Activated naive CD8-positive, alpha-beta T cell (primary cell): ENCODE measurements at regions not wholly inside any gene's neighbourhood (a gene's known extent, or its start where the extent isn't known, plus 50 kb on each side); places are given as distances from the start of the nearest gene placed in this dataset.
"Not testable (repeated sequence)": the region's sequence is repeated elsewhere in the genome, so short reads cannot be mapped to it uniquely, and the experiment has no call there.

Experiments
- H3K27ac Mint-ChIP-seq: one replicate; pipeline ENCODE4 v1.8.0; 2021; ENCODE audit warnings: mixed read lengths
- H3K27me3 Mint-ChIP-seq: one replicate; pipeline ENCODE4 v1.8.0; 2021; ENCODE audit warnings: mixed read lengths
- H3K36me3 Mint-ChIP-seq: one replicate; pipeline ENCODE4 v1.8.0; 2021; ENCODE audit warnings: mixed read lengths
- H3K4me1 Mint-ChIP-seq: one replicate; pipeline ENCODE4 v1.8.0; 2021; ENCODE audit warnings: low read depth, mixed read lengths
- H3K4me3 Mint-ChIP-seq: one replicate; pipeline ENCODE4 v1.8.0; 2021; ENCODE audit warnings: mild to moderate bottlenecking, mixed read lengths
- H3K9me3 Mint-ChIP-seq: one replicate; pipeline ENCODE4 v1.8.0; 2021; ENCODE audit warnings: low read depth, mixed read lengths

DNA sequence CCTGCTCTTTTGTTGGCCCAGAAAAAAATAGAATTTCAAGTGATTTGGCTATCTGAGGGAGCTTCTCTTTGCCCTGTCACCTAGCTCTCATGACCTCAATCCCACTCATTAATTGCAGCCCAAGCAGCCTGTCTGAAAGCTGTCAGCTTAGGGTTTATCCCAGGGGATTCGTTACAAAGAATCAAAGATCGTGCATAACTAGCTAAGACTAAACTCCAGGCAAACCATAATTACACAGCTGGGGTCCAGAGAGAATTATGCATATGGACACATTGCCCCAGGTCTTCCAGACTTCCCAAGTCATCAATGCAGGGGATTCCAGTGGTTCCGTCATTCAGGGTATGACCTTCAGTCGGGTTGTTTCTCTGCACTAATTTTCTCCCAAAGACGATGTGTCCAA, 91.6 kb upstream of the CBLB start:
- Mint-ChIP-seq H3K27ac (no peak overlapping the region), H3K36me3 (no peaks in the 10 kb centered on the region), H3K4me3 (no peak overlapping the region), H3K27me3 (no peaks in the 10 kb centered on the region), H3K4me1 (no peaks in the 10 kb centered on the region), H3K9me3 (no peaks in the 10 kb centered on the region)

DNA sequence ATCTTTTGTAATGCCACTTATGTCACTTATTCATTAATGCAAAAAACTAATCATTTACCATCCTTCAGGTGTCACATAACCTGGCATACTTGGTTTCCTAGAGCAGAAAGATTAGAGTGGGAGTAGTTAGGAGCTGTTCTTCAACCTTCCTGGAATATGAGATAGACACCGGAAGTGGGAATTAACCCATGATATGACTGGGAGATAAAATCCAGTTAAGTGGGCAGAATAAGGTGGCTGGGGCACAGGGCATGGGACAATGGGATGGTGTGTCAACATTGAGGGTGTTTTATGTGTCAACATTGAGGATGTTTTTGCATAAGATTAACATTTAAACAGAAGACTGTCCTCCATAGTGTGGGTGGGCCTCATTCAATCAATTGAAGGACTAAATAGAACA, 94.3 kb upstream of the CBLB start:
- Mint-ChIP-seq H3K27me3 (no peaks in the 10 kb centered on the region), H3K9me3 (no peaks in the 10 kb centered on the region), H3K4me1 (no peaks in the 10 kb centered on the region), H3K27ac (no peak overlapping the region), H3K4me3 (no peak overlapping the region), H3K36me3 (no peaks in the 10 kb centered on the region)

DNA sequence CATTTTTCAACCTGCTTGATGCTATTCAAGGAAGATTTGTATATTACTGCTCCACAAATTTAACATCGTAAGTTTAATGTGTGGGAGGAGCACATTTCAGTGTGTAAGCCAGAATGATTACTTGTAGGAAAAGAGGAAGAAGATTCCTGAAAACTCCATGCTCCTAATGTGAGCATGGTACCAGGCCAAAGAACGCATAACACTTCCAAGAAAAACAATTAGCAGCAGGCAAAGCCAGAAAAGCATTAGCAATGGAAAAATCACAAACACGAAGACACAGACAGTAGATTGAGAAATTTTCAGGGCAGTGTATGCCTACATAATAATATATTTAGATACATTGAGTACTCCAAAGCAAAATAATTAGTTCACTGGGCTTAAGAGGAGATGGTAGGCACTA, 96.6 kb upstream of the CBLB start:
- Mint-ChIP-seq H3K36me3 (no peaks in the 10 kb centered on the region), H3K4me1 (no peaks in the 10 kb centered on the region), H3K27ac (no peak overlapping the region), H3K9me3 (peaks cover 4% of the 10 kb centered on the region), H3K4me3 (no peak overlapping the region), H3K27me3 (no peaks in the 10 kb centered on the region)

DNA sequence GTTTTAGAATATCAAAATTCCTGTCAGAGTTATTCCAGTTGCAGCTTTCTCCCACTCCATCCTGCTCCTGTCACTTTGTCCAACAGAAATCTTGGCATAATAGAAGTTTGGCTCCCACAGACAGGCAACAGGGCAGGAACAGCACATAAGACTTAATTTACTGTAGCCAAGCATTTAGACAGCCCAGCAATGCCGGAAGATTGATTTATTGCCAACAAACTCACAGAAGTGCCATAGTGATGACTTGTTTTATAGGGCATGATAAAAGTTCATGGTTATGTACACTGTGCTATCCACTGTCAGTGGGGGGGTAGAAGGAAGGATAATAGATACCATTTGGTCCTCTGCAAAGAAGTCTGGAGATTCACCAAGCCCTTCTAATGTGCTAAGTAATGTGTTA, 98.3 kb upstream of the CBLB start:
- Mint-ChIP-seq H3K4me3 (no peak overlapping the region), H3K27ac (no peak overlapping the region), H3K4me1 (no peaks in the 10 kb centered on the region), H3K36me3 (peaks cover 13% of the 10 kb centered on the region), H3K27me3 (no peaks in the 10 kb centered on the region), H3K9me3 (peaks cover 19% of the 10 kb centered on the region)

DNA sequence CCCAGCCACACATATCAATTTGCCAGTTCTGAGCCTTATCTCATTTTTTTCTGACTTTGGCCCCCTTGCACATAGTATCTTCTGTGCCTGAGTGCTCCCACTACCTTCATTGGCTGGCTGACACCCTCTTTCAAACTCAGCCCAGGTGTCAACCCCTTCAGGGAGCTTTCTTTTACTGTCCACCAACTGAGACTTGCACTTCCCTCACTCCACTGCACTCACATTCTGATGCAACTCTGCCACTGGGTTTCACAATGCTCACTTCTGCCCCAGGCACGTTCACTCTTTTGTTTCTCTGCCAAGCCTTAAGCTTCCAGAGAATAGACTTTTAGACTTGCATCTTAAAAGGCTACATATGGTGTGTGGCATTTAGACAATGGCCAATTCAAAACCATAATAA, 101.5 kb upstream of the CBLB start:
- no peaks in the 10 kb centered on the region for H3K27me3 Mint-ChIP-seq
- H3K27ac Mint-ChIP-seq: no peak overlapping the region
- H3K9me3 Mint-ChIP-seq: peaks cover 22% of the 10 kb centered on the region
- H3K36me3 Mint-ChIP-seq: peaks cover 15% of the 10 kb centered on the region
- no peak overlapping the region for H3K4me3 Mint-ChIP-seq
- no peaks in the 10 kb centered on the region for H3K4me1 Mint-ChIP-seq

DNA sequence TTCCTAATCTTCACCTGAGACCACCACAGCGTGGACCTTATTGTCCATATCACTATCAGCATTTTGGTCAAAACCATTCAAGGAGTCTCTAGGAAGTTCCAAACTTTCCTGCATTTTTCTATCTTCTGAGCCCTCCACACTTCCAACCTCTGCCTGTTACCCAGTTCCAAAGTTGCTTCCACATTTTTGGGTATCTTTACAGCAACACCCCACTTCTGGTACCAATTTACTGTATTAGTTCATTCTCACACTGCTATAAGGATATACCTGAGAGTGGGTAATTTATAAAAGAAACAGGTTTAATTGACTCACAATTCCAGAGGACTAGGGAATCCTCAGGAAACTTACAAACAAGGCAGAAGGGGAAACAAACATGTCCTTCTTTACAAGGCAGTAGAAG, 103.3 kb upstream of the CBLB start:
- Mint-ChIP-seq H3K4me3 (no peak overlapping the region), H3K27me3 (no peaks in the 10 kb centered on the region), H3K36me3 (peaks cover 15% of the 10 kb centered on the region), H3K27ac (no peak overlapping the region), H3K9me3 (peaks cover 22% of the 10 kb centered on the region), H3K4me1 (no peaks in the 10 kb centered on the region)

DNA sequence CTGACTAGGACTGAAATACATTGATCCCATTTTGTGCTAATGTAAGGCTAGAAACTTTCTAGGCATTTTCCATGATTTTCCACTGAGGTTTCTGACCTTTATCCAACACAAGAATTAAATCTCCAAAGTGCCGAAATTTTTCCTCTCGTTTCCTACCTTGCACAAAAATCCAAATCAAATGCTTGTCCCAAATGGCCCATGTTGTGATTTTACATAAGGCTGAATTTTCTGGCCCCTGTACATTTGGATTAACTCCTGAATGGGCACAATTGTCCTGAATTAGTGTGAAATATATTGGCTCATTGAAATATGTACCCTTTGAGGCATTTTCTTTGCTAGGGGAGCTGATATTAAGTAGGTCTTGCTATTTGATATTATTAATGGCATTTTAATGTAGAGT, 105.6 kb upstream of the CBLB start:
- peaks cover 15% of the 10 kb centered on the region for H3K36me3 Mint-ChIP-seq

DNA sequence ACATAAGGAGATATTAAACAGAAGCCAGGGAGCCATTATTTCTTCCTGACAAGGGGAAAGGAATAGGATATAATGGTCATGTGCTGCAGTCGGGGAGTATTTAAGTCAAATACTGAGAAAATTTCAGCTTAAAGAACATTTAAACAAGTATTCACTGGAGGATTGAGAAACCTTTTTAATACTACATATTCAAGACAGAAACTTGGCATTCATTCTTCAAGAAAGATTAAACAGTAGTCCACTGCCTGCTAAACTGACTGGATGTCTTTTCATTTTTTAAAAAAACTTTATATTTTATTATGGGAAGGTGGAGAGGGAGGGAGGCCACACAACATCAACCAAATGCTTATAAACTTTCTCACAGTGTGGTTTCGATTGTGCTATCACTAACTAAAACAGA, 107.4 kb upstream of the CBLB start:
- H3K27ac Mint-ChIP-seq: no peak overlapping the region
- H3K4me3 Mint-ChIP-seq: no peak overlapping the region
- no peaks in the 10 kb centered on the region for H3K27me3 Mint-ChIP-seq
- no peaks in the 10 kb centered on the region for H3K4me1 Mint-ChIP-seq
- peaks cover 12% of the 10 kb centered on the region for H3K9me3 Mint-ChIP-seq
- peaks cover 11% of the 10 kb centered on the region for H3K36me3 Mint-ChIP-seq

More for the DNA sequence above, 105.6 kb upstream of the CBLB start:
- no peaks in the 10 kb centered on the region for H3K4me1 Mint-ChIP-seq
- H3K27ac Mint-ChIP-seq: no peak overlapping the region
- H3K4me3 Mint-ChIP-seq: no peak overlapping the region
- H3K27me3 Mint-ChIP-seq: no peaks in the 10 kb centered on the region
- peaks cover 22% of the 10 kb centered on the region for H3K9me3 Mint-ChIP-seq

DNA sequence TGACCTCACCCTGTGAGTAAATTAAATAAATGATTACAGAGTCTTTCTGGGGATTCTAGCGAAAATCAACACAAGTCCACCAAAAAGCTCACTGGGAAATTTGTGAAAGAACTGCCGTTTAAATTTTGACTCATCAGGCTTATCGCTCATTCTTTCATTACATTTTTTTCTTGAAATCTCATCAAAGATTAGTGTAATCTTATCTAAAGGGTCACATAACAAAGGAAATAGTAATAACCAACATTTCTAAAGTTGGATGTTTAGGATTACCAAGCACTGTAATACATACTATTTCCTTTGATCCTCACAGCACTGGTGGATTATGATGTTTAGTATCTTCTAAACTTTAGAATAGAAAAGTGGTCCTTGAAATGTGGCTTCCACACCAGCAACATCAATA, 111.1 kb upstream of the CBLB start:
- Mint-ChIP-seq H3K27ac (no peak overlapping the region), H3K36me3 (peaks cover 6% of the 10 kb centered on the region), H3K9me3 (peaks cover 4% of the 10 kb centered on the region), H3K4me1 (peaks cover 10% of the 10 kb centered on the region), H3K27me3 (no peaks in the 10 kb centered on the region), H3K4me3 (no peak overlapping the region)

DNA sequence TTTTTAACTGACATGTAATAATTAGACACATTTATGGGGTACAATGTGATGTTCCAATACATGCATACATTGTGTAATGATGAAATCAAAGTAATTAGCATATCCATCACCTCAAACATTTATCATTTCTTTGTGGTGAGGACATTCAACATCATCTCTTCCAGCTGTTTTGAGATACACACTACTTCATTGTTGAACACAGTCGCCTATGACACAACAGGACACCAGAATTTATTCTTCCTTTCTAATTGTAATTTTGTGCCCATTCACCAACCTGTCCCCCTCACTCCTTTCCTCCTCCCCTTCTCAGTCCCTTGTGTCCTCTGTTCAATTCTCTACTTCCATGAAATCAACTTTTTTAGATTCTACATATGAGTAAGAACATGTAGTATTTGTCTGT, 113.4 kb upstream of the CBLB start:
- H3K4me3 Mint-ChIP-seq: no peak overlapping the region
- H3K27ac Mint-ChIP-seq: no peak overlapping the region
- peaks cover 4% of the 10 kb centered on the region for H3K9me3 Mint-ChIP-seq
- peaks cover 10% of the 10 kb centered on the region for H3K36me3 Mint-ChIP-seq
- peaks cover 21% of the 10 kb centered on the region for H3K4me1 Mint-ChIP-seq
- no peaks in the 10 kb centered on the region for H3K27me3 Mint-ChIP-seq

DNA sequence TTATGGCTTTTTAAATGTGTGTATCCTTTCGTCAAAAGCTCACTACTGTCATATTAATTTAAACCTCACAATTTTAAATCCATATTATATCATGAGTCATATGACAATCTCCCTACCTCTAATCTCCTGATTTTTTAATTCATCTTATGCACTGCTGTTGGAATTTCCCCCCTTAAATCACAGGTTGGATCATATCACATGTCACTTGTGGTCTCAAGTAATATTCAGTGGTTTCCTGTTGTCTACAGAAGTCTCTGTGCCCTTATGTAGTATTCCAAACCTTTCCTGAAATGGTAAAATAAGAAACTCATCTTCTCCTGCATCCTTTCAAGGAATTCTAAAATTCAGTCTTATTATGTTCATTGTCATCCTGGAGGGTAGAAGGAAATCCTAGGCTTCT, 116.0 kb upstream of the CBLB start:
- Mint-ChIP-seq H3K27ac (no peak overlapping the region), H3K36me3 (peaks cover 12% of the 10 kb centered on the region), H3K4me3 (no peak overlapping the region), H3K9me3 (peaks cover 20% of the 10 kb centered on the region), H3K27me3 (no peaks in the 10 kb centered on the region), H3K4me1 (peaks cover 41% of the 10 kb centered on the region)

DNA sequence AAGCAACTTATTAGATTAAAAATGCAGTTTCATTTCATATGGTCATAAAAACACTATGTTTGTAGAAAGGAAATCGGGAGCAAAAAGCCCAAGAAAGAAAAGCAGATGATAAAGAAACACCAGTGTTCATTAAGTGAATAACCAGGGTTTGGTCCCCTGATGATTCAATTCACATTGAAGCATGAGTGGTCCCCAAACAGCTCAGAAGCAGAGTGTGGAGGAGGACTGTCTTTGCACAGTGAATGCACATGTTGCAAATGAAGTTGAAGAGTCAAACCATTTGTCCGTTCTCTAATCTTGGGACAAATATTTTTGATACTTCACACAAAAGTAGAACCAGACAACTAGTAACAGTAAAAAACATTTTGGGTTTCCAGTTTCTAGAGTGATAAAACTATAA, 117.5 kb upstream of the CBLB start:
- Mint-ChIP-seq H3K36me3 (peaks cover 21% of the 10 kb centered on the region), H3K9me3 (peaks cover 31% of the 10 kb centered on the region), H3K4me1 (peaks cover 41% of the 10 kb centered on the region)
- not testable (repeated sequence) for H3K4me3 Mint-ChIP-seq, H3K27me3 Mint-ChIP-seq, H3K27ac Mint-ChIP-seq

DNA sequence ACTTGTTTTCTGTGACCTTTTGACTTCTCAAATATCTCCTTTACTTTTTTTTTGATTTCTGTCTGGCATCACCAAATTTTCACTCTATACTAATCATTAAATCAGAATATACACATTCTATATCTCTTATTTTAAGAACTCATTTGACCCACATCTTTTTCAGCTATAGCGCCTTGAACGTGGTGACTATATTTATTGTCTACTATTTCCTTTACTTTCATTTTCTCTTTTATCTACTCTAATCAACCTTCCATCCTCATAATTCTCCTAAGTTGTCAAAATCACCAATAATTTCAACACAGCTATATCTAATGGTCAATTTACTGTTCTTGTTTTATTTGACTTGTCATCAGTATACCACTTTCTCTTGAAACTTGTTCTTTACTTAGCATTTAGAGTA, 119.0 kb upstream of the CBLB start:
- H3K36me3 Mint-ChIP-seq: peaks cover 25% of the 10 kb centered on the region
- H3K9me3 Mint-ChIP-seq: peaks cover 37% of the 10 kb centered on the region
- peak overlapping the region; percentile 52 for H3K4me3 Mint-ChIP-seq
- H3K27ac Mint-ChIP-seq: no peak overlapping the region
- no peaks in the 10 kb centered on the region for H3K27me3 Mint-ChIP-seq
- H3K4me1 Mint-ChIP-seq: peaks cover 41% of the 10 kb centered on the region

DNA sequence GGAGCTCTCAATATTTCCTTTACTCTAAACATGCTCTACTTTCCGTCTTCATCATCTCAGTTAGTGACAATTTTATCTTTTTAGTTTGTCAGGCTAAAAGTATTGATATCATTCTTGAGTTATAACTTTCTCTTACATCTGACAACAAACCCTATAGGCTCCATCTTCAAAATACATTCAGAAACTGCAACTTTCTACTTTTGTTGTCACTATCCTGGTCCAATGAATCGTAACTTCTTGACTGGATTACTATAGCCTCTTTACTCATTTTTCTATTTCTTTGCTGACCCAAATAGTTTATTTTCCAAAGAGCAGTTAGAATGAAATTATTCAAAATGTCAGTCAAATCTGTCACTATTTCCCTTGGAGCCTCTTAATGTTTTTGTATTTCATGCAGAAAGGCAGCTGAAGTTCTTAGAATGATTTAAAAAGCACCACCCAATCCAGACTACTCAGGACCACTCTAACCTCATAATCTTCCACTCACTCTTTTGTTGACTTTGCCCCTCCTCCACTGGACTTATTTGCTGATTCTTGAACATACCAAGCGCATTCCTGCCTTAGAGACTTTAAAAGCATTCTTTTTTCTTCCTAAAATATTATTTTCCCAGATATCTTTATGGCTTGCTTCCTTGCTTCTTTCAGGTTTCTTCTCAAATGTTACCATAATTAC, 119.9 kb upstream of the CBLB start:
- H3K27ac Mint-ChIP-seq: no peak overlapping the region

DNA sequence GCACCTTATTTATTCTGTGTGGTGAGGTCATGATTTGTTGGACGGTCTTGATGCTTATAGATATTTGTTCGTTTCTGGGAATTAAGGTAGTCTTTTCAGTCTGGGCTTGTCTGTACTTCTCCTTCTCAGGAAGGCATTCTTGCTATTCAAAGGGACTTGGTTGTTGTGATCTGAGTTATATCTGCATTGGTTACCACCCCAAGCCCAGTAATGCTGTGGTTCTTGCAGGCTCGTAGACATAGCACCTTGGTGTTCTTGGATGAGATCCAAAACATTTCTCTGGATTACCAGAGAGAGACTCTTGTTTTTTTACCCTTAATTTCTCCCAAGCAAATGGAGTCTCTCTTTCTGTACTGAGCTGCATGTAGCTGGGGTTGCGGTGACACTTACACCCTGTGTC, 128.0 kb upstream of the CBLB start:
- peaks cover 3% of the 10 kb centered on the region for H3K4me1 Mint-ChIP-seq
- peaks cover 19% of the 10 kb centered on the region for H3K36me3 Mint-ChIP-seq
- peaks cover 19% of the 10 kb centered on the region for H3K9me3 Mint-ChIP-seq
- no peaks in the 10 kb centered on the region for H3K27me3 Mint-ChIP-seq
- H3K27ac Mint-ChIP-seq: no peak overlapping the region
- no peak overlapping the region for H3K4me3 Mint-ChIP-seq

More for the DNA sequence above, 119.9 kb upstream of the CBLB start:
- Mint-ChIP-seq H3K36me3 (peaks cover 22% of the 10 kb centered on the region), H3K27me3 (no peaks in the 10 kb centered on the region), H3K4me3 (peak overlapping the region; percentile 0), H3K9me3 (peaks cover 34% of the 10 kb centered on the region), H3K4me1 (peaks cover 41% of the 10 kb centered on the region)

DNA sequence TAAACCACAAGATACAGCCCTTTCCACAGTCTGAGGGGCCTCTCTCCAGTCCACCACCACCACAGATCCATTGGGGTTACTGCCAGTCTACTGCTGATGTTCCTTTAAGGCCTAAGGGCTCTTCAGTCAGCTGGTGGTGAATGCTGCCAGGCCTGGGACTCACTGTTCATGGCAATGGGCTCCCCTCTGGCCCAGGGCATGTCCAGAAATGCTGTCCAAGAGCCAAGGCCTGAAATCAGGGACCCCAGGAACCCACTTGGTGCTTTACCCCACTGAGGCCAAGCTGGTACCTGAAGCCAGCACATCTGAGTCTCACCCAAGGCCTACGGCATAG, 128.6 kb upstream of the CBLB start:
- Mint-ChIP-seq H3K4me3 (no peak overlapping the region), H3K27me3 (no peaks in the 10 kb centered on the region), H3K9me3 (peaks cover 20% of the 10 kb centered on the region), H3K4me1 (peaks cover 3% of the 10 kb centered on the region), H3K36me3 (peaks cover 19% of the 10 kb centered on the region), H3K27ac (no peak overlapping the region)
